Keratinocyte (primary cell): ENCODE measurements at regions not wholly inside any gene's neighbourhood (a gene's known extent, or its start where the extent isn't known, plus 50 kb on each side); places are given as distances from the start of the nearest gene placed in this dataset.

Experiments used
- EZH2 ChIP-seq: IDR thresholded peaks from one replicate; pipeline ENCODE4 v1.6.1; 2012; ENCODE audit warnings: inconsistent platforms, mild to moderate bottlenecking, low read length, moderate library complexity
- TF ChIP-seq, protein P1 (sequence below), 3 experiments: IDR thresholded peaks in 1 of 3; conservative IDR thresholded peaks in 1 of 3; optimal IDR thresholded peaks in 1 of 3; 2 replicates in 2 of 3; 3 replicates in 1 of 3; pipeline versions ENCODE3 to v1.5.1; 2011; ENCODE audit warnings: low read length in 3 of 3, mild to moderate bottlenecking in 3 of 3, moderate library complexity in 2 of 3, control low read depth in 1 of 3, inconsistent platforms in 1 of 3; ENCODE audit not compliant: insufficient read depth in 2 of 3; ENCODE audit errors: extremely low read depth in 1 of 3

- TF ChIP-seq, protein P1, sequence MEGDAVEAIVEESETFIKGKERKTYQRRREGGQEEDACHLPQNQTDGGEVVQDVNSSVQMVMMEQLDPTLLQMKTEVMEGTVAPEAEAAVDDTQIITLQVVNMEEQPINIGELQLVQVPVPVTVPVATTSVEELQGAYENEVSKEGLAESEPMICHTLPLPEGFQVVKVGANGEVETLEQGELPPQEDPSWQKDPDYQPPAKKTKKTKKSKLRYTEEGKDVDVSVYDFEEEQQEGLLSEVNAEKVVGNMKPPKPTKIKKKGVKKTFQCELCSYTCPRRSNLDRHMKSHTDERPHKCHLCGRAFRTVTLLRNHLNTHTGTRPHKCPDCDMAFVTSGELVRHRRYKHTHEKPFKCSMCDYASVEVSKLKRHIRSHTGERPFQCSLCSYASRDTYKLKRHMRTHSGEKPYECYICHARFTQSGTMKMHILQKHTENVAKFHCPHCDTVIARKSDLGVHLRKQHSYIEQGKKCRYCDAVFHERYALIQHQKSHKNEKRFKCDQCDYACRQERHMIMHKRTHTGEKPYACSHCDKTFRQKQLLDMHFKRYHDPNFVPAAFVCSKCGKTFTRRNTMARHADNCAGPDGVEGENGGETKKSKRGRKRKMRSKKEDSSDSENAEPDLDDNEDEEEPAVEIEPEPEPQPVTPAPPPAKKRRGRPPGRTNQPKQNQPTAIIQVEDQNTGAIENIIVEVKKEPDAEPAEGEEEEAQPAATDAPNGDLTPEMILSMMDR (optimal IDR thresholded peaks at IDR 0.05 in 1 of 3, IDR thresholded peaks at IDR 0.05 in 1 of 3, conservative IDR thresholded peaks at IDR 0.05 in 1 of 3; ENCODE audit: extremely low read depth in 1 of 3, insufficient read depth in 2 of 3, low read length in 3 of 3) = no peak
- no peak for TF ChIP-seq EZH2
Measured at GRCh38 chr4:126180642-126181041, 865.9 kb downstream of the FAT4 start.
